ENCODE measurements at regions not wholly inside any gene's neighbourhood (a gene's known extent, or its start where the extent isn't known, plus 50 kb on each side); places are given as distances from the start of the nearest gene placed in this dataset.
"Not testable (repeated sequence)": the region's sequence is repeated elsewhere in the genome, so short reads cannot be mapped to it uniquely, and the experiment has no call there.

DNA sequence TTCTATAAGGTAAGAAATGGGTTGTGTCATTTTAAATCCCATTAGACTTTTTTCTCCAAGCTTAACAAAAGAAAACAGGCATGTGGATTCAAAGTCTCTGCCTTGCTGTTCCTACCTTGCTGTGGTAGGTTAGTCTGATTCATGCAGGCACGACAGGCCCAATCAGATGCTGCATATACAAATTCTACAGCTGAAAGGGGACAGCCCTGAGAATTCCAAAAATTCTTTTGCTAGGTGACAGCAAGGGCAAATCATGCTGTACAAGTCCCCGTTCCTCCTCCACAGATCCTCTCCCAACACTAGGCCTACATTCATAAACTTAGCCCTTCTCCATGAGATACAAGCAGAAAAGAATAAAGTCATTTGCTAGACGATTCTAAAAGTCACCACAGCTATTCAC, 161.2 kb upstream of the THBS1 start:
- FAIRE-seq, result no peak
- DNase-seq (ENCODE audit: low spot score in 2 of 2), result no peak

DNA sequence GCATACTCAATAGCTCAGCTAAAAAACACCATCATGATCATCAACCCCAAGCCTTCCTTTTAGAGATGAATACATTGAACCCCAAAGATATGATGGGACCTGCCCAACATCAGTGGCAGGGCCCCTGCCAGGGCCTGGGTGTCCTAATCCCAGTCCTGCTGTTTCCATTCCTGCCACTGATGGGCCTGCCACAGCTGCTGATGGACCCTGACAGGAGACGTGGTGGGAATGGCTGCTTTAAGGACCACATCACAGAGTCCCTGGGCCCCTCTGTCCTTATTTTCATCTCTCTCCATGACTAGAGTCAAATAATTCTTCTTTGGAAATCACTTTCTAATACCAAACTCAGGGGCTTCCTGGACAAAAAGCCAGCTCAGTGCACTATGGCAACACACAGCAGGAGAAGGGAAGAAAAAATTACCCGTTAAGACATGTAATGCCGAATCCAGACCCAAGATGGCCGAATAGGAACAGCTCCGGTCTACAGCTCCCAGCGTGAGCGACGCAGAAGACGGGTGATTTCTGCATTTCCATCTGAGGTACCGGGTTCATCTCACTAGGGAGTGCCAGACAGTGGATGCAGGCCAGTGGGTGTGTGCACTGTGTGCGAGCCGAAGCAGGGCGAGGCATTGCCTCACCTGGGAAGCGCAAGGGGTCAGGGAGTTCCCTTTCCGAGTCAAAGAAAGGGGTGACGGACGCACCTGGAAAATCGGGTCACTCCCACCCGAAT, 160.6 kb upstream of the THBS1 start:
- DNase-seq (ENCODE audit: low spot score in 2 of 2); FAIRE-seq: not testable (repeated sequence)

DNA sequence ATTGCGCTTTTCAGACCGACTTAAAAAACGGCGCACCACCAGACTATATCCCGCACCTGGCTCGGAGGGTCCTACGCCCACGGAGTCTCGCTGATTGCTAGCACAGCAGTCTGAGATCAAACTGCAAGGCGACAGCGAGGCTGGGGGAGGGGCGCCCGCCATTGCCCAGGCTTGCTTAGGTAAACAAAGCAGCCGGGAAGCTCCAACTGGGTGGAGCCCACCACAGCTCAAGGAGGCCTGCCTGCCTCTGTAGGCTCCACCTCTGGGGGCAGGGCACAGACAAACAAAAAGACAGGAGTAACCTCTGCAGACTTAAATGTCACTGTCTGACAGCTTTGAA, 160.1 kb upstream of the THBS1 start:
- DNase-seq (ENCODE audit: low spot score in 2 of 2); FAIRE-seq: not testable (repeated sequence)

DNA sequence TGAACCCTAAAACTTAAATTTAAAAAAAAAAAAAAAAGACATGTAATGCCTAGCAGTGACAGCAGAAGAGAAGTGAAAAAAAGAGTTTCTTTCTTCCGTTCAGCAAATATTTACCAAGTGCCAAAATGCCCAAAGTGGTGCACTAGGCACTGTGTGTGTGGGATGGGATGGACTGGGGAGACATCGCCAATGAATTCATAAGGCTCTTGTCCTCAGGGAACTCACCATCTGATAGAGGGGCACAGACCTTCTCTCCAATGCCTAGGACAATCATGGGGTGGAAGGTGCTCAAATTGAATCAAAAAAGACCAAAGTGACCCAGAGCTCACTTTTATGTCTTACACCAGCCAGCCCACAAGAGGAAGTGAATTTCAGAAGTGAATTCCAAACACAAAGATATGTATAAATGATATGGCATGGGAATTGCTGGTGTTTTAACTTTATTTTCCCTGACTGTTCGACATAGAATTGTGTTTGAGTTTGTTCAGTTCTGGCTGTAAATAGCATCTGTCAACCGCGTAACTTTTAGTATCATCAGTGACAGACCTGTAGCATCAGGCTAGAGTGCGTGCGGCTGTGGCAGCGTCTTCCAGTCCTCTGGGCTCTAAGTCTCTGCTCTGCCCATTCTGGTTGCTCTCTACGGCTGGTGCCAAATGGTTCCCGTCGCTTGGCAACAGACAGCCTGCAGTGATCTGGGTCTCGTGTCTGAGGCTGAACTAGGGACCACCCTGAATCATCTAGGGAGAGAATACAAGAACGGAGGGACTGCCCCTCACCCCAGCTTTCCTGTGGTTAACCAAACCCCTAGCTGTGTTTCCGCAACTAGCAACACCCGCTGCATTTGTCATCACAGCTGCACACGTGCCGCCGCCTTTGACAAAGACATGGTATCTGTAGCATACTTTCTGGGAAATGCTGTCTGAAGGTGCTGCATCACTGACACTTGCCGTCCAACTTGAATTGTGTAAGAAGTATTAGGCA, 154.0 kb upstream of the THBS1 start:
- no peak for FAIRE-seq

DNA sequence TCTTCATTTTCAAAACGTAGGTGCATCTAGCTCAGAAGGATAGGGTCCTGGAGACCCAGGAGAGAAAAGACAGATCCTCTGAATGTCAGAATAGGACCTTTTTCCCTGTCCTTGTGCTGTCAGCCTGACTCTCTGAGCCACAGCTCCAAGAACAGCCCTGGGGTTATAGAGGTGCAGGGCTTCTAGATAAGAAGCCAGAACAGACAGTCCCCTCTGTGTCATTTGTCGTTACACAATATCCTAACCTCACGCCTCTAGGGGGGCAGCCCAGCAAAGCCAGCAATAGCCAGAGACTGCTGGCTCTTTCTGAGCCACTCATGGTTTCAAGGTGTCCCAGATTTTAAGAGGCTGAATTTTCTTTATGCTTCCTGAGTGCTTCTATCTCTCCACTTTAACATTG, 153.2 kb upstream of the THBS1 start:
- DNase-seq (ENCODE audit: low spot score in 2 of 2) (no peak), FAIRE-seq (no peak)

More for the DNA sequence above, 154.0 kb upstream of the THBS1 start:
- DNase-seq (ENCODE audit: low spot score in 2 of 2), result peak in 1 of 2 donors; percentile 12

DNA sequence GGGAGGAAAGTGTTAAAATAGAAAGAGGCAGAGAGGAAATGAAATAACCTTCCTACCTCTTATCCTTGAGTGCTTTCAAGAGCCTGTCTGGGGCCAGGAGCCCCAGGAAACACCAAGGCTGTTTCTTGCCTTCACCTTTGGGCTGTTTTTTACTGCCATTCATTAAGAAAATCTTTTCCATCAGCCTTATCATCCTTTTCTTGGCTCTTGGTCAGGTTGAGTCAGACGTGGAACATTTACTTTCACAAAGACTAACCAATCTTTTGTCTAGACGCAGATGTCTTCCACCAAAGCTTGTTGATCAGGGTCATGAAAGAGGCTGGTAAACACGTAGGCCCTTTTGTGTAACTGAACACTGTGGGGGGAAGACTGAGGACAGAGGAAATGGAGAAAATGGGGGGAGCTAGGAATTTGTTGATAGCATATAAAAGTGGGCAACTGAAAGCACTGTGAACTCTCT, 151.0 kb upstream of the THBS1 start:
- FAIRE-seq (no peak), DNase-seq (ENCODE audit: low spot score in 2 of 2) (no peak)

DNA sequence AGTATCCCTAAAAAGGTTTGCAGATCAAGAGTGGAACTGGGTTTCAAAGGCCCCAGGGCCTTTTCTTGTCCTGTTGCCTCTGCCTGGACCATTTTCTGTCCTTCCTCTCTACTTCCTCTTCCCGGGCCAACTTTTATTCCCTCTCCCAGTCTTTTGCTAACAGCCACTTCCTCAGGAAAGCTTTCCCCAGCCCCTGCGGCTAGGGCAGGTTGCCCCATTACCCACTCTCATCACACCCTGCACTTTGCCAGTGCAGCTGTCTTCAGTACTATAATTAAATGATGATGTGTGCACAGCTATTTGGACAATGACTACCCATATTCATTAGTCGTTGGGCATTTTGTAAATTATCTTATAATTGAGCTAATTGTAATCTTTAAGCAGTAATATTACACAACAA, 150.5 kb upstream of the THBS1 start:
- FAIRE-seq (no peak), DNase-seq (ENCODE audit: low spot score in 2 of 2) (no peak)

DNA sequence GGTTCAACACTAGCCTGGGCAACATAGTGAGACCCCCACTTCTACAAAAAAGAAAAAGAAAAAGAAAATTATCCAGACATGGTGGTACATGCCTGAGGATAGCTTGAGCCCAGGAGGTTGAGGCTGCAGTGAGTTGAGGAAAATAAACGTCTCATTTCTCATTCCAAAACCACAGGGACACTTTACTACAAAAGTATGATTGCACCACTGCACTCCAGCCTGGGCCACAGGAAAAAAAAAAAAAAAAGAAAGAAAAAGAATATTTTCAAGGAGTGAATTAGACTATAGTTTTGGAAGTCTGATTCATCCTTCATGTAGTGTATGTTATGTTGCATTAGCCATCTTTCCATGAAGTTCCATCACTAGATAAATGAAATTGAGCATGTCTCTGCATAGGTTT, 149.5 kb upstream of the THBS1 start:
- FAIRE-seq, result no peak
- no peak for DNase-seq (ENCODE audit: low spot score in 2 of 2)

DNA sequence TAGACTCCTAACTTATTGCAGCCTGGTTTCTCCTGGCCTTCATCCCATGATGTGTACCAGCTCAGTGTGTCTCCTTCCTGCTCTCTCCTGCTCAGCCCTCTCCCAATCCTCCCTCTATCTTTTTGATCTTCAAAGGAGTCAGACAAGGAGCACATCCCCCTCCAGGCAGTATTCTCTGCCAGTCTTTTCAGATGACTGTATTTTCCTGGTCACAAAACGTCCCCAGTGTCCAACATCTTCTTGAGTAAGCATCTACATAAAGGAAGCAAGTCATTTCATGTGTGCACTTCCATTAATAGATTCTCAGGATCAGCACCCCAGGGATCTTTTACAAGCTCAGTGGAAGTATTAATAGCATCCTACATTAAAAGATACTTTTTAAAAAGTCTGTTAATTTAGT, 148.9 kb upstream of the THBS1 start:
- DNase-seq (ENCODE audit: low spot score in 2 of 2) (no peak), FAIRE-seq (no peak)

DNA sequence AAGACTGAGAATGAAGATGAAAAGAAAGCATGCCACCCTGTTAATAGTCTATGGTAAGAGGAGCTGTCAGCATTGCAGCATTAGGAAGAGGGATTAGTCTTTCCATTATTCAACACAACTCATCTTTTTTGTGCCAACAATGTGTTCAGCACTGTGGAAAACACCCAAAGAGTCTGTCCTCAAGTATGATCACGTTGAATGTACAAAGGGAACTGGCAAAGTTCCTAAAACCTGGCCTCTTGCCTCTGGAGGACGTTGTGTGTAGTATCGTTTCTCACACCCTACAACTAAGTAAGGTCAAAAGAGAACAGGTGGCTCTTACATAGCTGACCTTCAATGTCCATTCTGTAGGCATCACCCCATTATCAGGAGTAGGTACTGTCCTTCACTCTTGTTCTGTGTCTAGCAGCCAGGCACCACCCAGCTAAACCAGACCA, 147.9 kb upstream of the THBS1 start:
- FAIRE-seq (no peak), DNase-seq (ENCODE audit: low spot score in 2 of 2) (no peak)

DNA sequence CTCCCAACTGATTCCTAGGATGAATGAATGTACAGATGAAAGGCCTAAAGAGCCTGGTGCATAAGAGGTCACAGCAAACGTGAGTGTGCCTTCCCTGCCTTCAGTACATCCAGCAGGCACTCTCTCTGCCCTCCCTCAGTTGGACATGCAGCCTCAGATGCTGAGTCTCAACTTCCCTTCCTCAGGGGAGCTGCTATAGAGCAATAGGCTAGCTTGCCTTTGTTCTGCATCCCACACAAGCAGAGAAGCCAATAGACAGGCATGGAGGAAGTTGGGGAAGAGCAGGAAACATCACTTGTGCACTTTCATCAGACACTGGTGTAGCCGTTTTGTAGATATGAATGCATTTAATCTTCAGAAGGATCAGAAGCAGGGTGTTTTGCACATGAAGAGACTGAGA, 147.5 kb upstream of the THBS1 start:
- FAIRE-seq, result no peak
- no peak for DNase-seq (ENCODE audit: low spot score in 2 of 2)

DNA sequence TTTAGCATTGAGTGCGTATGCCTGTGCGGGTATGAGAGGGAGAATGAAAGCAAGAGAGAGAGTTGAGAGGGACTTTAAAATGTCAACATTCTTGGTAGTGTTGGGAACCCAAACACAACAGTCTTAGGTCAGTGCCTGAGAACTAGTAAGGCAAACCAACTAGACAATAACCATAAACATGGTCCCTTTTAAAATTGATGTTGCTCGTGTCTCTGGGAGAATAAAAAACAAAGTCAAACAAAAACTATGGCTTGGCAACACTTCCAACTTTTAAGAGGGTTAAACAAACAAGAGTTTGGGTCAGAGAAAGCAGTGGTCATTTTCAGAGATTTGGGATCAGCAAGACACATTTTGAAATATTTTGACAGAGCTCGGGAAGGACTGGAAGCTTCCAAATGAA, 146.7 kb upstream of the THBS1 start:
- FAIRE-seq (no peak), DNase-seq (ENCODE audit: low spot score in 2 of 2) (no peak)

DNA sequence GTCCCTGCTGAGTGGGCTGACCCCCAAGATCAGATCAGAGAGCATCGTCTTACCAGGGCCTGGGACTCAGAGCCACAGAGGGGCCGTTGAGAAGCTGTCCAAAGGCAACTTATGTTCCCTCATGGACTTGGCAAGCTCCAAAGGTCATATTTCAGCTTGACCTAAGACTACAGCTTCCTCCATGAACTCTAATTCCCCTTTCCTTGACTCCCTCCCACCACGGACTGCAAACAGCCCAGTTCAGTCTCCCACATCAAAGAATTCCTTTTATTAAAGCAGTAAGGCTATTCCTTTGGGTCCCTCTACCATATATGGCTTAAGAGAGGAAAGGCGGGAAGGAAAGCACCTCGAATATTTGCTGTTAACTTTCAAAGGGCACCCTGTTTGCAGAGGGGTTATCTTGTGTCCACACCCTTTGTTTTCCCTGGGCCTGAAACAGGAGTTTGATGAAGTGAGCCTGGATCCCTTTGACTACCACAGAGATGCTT, 146.1 kb upstream of the THBS1 start:
- FAIRE-seq (no peak), DNase-seq (ENCODE audit: low spot score in 2 of 2) (no peak)

DNA sequence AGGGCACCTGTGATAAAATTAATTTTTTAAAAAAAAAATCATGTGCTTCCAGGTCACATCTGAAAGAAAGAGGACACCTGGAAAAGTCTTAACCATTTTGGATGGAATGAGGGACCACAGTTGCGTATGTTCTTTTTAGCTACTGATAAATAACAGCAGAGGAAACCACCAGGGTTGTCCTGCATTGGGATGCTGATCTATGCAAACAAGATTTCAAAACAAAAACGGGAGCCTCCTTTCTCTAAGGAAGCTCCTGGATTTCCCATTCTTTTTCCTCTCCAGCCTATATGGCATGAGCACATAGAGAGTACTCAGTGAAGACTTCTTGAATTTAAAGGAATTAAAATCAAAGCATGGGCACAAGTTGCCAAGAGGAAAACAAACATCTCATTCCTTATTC, 145.6 kb upstream of the THBS1 start:
- FAIRE-seq, result no peak

DNA sequence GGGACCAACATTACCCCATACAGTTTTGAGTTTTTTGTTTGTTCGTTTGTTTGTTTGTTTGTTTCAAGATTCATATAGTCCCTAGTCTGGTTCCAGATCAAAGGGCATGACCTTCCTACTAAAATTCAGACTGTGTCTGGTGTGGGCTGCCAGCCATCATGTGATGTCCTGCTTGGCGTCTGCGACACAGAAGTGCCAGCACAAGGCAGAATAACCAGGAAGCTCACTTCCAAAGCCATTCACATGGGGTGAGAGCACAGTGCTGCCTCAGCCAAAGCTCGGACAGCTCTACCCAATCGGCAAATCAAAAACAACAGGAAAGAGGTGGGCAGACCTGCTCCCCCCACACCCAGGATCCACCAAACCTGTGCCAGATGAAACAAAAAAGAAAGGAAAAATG, 142.6 kb upstream of the THBS1 start:
- FAIRE-seq (no peak), DNase-seq (ENCODE audit: low spot score in 2 of 2) (no peak)

More for the DNA sequence above, 145.6 kb upstream of the THBS1 start:
- DNase-seq (ENCODE audit: low spot score in 2 of 2), result no peak

DNA sequence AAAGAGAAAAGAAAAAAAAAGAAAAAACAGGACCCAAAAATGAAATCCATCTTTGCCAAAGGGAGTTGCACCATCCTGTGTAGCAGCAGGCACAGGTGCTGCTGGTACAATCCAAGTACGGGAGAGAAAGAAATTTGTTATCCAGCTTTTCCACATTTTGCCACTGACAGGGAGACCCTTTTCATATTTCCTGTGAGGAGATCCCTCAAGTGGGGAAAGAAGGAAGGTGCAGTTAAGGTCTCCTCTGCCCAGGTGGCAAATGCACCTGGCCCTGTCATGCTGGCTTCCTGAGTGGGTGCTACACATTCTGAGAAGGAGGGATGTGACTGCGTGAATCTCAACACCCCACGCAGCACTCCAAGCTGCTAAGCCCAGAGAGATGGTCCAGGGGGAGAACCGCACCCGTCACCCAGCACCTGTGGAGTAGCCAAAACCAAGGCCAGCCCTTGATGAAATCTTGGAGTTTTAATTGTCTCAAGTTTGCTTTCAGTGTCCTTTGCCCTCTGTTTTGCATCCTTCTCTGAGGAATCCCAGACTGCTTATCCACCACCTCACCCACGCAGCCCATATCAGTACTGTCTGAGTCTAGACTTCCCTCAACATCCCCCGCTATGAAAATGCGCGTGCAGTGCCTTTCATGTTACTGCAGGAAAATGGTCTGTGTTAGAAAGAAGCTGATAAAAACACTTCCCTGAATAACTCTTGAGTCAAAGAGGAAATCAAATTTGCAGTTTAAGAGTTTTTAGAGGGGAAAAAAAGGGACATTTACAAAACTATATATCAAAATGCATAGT, 141.9 kb upstream of the THBS1 start:
- FAIRE-seq, result no peak
- DNase-seq (ENCODE audit: low spot score in 2 of 2), result no peak

DNA sequence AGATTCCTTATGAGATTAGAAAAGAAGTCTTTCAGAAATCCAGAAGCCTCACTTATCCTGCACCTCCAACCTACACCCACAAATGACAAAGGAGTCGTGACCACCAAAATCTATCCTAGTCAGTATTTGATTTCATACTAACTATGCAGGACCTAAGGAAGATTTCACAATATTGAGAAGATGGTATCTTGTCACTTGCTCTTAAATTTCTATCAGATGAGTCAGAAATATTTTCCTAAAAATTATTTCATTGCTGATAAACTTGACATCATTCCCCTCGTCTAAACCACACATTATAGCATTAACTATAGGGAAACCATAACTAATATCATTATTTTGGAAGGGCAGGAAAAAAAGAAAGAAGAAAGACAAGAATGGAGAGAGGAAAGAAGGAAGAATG, 138.0 kb upstream of the THBS1 start:
- no peak for DNase-seq (ENCODE audit: low spot score in 2 of 2)
- FAIRE-seq, result no peak

DNA sequence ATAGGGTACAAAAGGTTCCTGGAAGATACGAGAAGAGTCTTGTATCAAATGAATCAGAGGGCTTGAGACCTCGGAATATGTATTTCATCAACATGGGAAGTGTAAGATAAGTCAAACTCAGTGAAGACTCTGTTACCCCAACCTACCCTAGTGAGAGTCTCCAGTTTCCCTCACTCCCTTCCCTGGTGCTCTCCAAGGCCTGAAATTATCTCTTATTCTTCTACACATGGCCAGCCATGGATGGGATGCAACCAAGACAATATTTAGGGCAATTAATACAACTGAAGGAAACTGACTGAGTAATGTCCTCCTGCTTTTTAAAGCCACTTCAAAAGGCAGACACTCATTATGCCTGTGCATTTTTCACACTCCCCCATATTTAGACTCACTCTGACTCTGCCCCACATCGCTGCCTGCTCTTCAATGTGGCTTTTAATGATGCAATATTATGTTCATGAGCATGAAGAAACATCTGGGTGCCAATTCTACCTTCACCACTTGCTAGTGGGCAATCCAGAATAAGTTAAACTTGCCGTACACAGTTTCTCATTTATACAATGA, 137.1 kb upstream of the THBS1 start:
- FAIRE-seq, result no peak
- DNase-seq (ENCODE audit: low spot score in 2 of 2), result no peak

DNA sequence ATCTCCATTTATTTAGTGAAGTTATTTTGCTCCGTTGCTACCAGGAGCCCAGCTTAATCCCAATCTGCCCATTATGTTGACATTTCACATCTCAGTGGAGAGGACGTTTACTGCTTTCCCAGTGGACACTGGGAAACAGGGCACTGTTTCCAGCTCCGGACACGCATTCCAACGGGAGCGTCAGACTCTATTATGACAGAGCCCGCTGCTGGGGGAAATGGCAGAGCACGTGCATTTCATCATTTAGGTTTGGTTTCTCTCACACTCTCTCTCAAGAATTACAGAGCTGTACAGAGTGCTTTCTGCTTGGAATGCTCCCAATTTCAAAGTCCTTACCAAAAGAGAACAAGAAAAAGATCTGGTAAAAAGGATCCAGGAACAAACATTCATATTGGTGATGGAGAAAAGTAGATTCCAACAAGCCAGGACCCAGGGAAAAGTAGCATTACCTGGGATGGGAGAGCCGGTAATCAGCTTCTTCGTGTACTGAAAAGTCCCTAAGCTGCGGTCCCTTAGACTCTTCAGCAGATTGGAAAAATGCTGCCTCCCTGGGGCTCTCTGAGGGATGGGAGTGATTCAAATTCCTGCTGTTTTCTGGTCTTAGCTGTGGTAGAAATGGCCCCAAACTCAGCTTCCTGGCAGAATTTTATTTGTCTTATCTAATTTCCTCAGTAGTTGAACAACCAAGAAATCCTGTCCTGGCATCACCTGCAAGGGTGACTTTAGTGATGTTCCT, 136.0 kb upstream of the THBS1 start:
- DNase-seq (ENCODE audit: low spot score in 2 of 2) (no peak), FAIRE-seq (no peak)

DNA sequence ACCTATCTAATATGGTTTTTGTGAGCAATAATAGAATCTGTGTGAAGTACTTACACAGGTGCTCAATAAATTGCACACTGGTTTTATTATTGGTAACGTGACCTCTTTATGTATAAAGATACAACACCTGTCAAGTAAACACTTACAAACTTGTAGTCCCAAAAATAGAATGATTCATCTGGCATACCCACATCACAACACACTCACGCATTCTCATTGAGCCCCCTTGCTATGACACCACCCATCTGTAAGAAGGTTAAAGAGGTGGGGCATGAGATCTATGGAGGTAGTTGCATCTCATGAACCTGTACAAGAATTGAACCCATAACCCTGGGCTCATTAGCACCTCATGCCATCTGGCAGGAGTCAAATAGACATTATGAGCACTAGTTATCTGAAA, 134.9 kb upstream of the THBS1 start:
- FAIRE-seq, result no peak
- DNase-seq (ENCODE audit: low spot score in 2 of 2), result no peak

Data from frontal cortex (tissue), 3 donors.